NCI-H748 (cell line): ENCODE measurements at regions not wholly inside any gene's neighbourhood (a gene's known extent, or its start where the extent isn't known, plus 50 kb on each side); places are given as distances from the start of the nearest gene placed in this dataset.

Experiments used
- DNase-seq: peaks from one replicate; lab custom pipeline; 2025; ENCODE audit not compliant: unreplicated experiment; lab: John Stamatoyannopoulos, UW

- DNase-seq = no peak
Measured at GRCh38 chr15:70449311-70450141, 313.8 kb downstream of the UACA start.

- DNase-seq = peak; percentile 3
Measured at GRCh38 chr15:70447928-70448698, 315.2 kb downstream of the UACA start.

GRCh38 chr15:70447521-70447920, 315.8 kb downstream of the UACA start:
- DNase-seq = no peak

GRCh38 chr15:70447081-70447480, 316.3 kb downstream of the UACA start:
- no peak for DNase-seq

- no peak for DNase-seq
Measured at GRCh38 chr15:70443486-70444273, 319.7 kb downstream of the UACA start.

- DNase-seq = no peak
Measured at GRCh38 chr15:70442616-70443321, 320.6 kb downstream of the UACA start.

GRCh38 chr15:70442211-70442610, 321.1 kb downstream of the UACA start:
- DNase-seq = no peak

GRCh38 chr15:70440416-70441138, 322.8 kb downstream of the UACA start:
- no peak for DNase-seq

GRCh38 chr15:70439880-70440279, 323.5 kb downstream of the UACA start:
- DNase-seq = no peak

GRCh38 chr15:70439304-70439877, 324.0 kb downstream of the UACA start:
- DNase-seq = no peak

GRCh38 chr15:70438776-70439175, 324.6 kb downstream of the UACA start:
- peak; percentile 3 for DNase-seq

- peak; percentile 3 for DNase-seq
Measured at GRCh38 chr15:70437882-70438451, 325.4 kb downstream of the UACA start.

- no peak for DNase-seq
Measured at GRCh38 chr15:70437089-70437488, 326.3 kb downstream of the UACA start.

- no peak for DNase-seq
Measured at GRCh38 chr15:70436428-70436827, 326.9 kb downstream of the UACA start.

GRCh38 chr15:70435872-70436271, 327.5 kb downstream of the UACA start:
- DNase-seq = no peak

GRCh38 chr15:70435369-70435768, 328.0 kb downstream of the UACA start:
- DNase-seq = no peak

GRCh38 chr15:70433586-70434324, 329.6 kb downstream of the UACA start:
- no peak for DNase-seq

GRCh38 chr15:70432924-70433495, 330.3 kb downstream of the UACA start:
- no peak for DNase-seq
